A549 (cell line): ENCODE measurements at regions not wholly inside any gene's neighbourhood (a gene's known extent, or its start where the extent isn't known, plus 50 kb on each side); places are given as distances from the start of the nearest gene placed in this dataset.

Experiments
- EP300 ChIP-seq, 2 experiments: fragments of >200 bp; sonication (Bioruptor Twin); formaldehyde crosslinking; IDR thresholded peaks; 2 replicates in 1 of 2; 3 replicates in 1 of 2; pipeline ENCODE4 v1.6.1; 2016 to 2017
- MAZ ChIP-seq: fragments of 150-350 bp; IDR thresholded peaks from 2 replicates; pipeline ENCODE4 v1.6.1; 2014; ENCODE audit warnings: antibody characterized with exemption, low read depth, low read length, borderline replicate concordance
- POLR2A ChIP-seq: IDR thresholded peaks from 2 replicates; pipeline ENCODE4 v1.6.1; 2012; ENCODE audit warnings: mild to moderate bottlenecking, low read length
- POLR2AphosphoS2 ChIP-seq: conservative IDR thresholded peaks from 2 replicates; pipeline ENCODE4 v1.6.1; 2012; ENCODE audit warnings: low read length, improper control_type of control experiment, inconsistent platforms
- RARB ChIP-seq: fragments of 250-450 bp; sonication (Bioruptor Pico); IDR thresholded peaks from 2 replicates; pipeline ENCODE4 v1.8.0; 2021; ENCODE audit warnings: mild to moderate bottlenecking, moderate library complexity
- RCOR1 ChIP-seq: fragments of 150-350 bp; IDR thresholded peaks from 2 replicates; pipeline ENCODE4 v1.6.1; 2014; ENCODE audit warnings: antibody characterized with exemption, low read length, low read depth
- RFX5 ChIP-seq: fragments of 450-650 bp; IDR thresholded peaks from 2 replicates; pipeline ENCODE4 v1.7.1; 2014; ENCODE audit warnings: antibody characterized with exemption, mild to moderate bottlenecking, moderate library complexity
- SMC3 ChIP-seq: fragments of >200 bp; sonication (Bioruptor Twin); formaldehyde crosslinking; IDR thresholded peaks from 3 replicates; pipeline ENCODE4 v1.6.1; 2018; ENCODE audit warnings: inconsistent platforms
- TF ChIP-seq, protein P1 (sequence below): fragments of >200 bp; sonication (Bioruptor Twin); formaldehyde crosslinking; IDR thresholded peaks from 3 replicates; pipeline ENCODE4 v1.5.1; 2016
- TF ChIP-seq, protein P2 (sequence below): fragments of >200 bp; sonication (Bioruptor Twin); formaldehyde crosslinking; IDR thresholded peaks from 3 replicates; pipeline ENCODE4 v1.6.1; 2016

GRCh38 chr2:60628615-60629304 is 75.3 kb upstream of the BCL11A start:
- TF ChIP-seq, protein P1, sequence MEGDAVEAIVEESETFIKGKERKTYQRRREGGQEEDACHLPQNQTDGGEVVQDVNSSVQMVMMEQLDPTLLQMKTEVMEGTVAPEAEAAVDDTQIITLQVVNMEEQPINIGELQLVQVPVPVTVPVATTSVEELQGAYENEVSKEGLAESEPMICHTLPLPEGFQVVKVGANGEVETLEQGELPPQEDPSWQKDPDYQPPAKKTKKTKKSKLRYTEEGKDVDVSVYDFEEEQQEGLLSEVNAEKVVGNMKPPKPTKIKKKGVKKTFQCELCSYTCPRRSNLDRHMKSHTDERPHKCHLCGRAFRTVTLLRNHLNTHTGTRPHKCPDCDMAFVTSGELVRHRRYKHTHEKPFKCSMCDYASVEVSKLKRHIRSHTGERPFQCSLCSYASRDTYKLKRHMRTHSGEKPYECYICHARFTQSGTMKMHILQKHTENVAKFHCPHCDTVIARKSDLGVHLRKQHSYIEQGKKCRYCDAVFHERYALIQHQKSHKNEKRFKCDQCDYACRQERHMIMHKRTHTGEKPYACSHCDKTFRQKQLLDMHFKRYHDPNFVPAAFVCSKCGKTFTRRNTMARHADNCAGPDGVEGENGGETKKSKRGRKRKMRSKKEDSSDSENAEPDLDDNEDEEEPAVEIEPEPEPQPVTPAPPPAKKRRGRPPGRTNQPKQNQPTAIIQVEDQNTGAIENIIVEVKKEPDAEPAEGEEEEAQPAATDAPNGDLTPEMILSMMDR = no peak
- no peak for TF ChIP-seq RFX5
- TF ChIP-seq EP300 (IDR thresholded peaks at IDR 0.05) = no peak
- no peak for TF ChIP-seq SMC3
- TF ChIP-seq MAZ = no peak
- TF ChIP-seq RARB (CRISPR knock-in tag) = no peak
- TF ChIP-seq, protein P2, sequence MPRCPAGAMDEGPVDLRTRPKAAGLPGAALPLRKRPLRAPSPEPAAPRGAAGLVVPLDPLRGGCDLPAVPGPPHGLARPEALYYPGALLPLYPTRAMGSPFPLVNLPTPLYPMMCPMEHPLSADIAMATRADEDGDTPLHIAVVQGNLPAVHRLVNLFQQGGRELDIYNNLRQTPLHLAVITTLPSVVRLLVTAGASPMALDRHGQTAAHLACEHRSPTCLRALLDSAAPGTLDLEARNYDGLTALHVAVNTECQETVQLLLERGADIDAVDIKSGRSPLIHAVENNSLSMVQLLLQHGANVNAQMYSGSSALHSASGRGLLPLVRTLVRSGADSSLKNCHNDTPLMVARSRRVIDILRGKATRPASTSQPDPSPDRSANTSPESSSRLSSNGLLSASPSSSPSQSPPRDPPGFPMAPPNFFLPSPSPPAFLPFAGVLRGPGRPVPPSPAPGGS = no peak
- no peak for TF ChIP-seq POLR2A
- no peak for TF ChIP-seq RCOR1
- no peak for TF ChIP-seq POLR2AphosphoS2
